CMK (cell line): ENCODE measurements at regions not wholly inside any gene's neighbourhood (a gene's known extent, or its start where the extent isn't known, plus 50 kb on each side); places are given as distances from the start of the nearest gene placed in this dataset.
A peak's percentile ranks its signal among the peaks of the same experiment; 100 is the strongest.
"Not testable (repeated sequence)": the region's sequence is repeated elsewhere in the genome, so short reads cannot be mapped to it uniquely, and the experiment has no call there.

Experiments
- DNase-seq: peaks from one replicate; pipeline ENCODE4 v3.0.0-alpha.2; 2010; ENCODE audit warnings: low read depth

DNA sequence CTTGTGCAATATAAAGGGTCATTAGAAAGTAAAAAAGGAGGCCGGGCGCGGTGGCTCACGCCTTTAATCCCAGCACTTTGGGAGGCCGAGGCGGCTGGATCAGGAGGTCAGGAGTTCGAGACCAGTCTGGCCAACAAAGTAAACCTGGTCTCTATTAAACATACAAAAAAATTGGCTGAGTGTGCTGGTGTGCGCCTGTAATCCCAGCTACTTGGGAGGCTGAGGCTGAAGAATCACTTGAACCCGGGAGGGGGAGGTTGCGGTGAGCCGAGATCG, 102.8 kb upstream of the TMPRSS2 start:
- not testable (repeated sequence) for DNase-seq

DNA sequence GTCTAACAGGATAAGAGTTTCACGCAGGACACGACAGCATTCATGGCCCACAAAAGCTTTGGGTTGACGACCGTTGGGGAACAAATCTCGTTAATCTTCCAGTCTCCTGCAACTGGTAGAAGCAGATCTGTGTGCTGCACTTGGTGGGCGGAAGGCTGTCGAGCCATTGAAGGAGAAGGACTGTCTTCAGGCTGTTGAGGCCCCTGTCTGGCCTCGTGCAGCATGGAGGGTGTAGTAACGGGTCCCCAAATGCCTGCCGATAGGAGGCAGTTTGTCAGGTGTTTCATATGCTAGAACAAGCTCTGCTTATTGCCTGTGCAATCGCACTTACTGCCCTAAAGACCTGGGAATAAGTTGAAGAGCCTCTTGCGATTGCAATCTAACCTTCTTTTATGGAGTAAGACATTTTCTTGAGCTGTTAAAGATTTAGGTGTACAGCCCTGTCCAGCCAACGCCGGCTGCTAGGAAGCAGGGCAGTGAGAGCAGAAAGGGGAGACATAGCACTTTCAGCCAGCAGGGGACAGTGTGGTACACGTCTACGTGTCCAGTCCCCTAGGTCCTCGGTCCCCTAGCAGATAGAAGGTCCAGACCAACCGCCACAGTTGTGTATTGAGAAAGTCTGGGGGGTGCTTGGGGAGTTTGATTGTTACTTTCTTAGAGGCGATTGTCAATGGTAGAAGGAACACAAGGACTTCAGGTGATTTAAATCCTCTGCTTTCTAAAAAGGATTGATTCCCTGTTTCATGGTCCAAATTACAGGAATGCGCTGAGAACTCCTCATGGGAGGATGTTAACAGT, 102.3 kb upstream of the TMPRSS2 start:
- peak; percentile 32 for DNase-seq

GRCh38 chr21:41606706-41607105, 98.7 kb upstream of the TMPRSS2 start:
- no peak for DNase-seq

- DNase-seq = no peak
Observed at GRCh38 chr21:41605934-41606285, 98.0 kb upstream of the TMPRSS2 start.

- no peak for DNase-seq
Observed at GRCh38 chr21:41605178-41605933, 97.4 kb upstream of the TMPRSS2 start.

DNA sequence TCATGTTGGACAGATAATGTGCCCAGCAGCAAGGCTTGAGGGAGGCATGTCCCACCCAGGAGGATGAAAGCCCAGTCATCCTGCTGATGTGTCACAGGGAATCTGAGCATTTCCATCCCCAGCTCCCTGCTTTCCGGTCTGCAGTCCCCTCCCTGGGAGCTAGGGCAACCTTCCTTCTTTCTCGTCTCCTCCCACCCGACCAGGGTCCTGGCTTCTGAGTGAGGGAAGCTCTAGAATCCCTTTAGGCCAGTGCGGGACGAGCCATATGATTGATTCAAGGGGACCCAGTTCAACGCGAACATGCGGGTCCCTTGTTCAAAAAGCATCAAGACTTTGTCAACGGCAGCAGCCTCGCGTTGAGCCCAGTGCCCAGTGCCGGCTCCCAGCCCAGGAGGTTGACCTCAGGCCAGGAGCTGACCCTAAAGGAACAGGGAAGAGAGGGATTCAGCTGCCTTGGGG, 96.7 kb upstream of the TMPRSS2 start:
- DNase-seq = no peak

- no peak for DNase-seq
Observed at GRCh38 chr21:41603476-41603875, 95.5 kb upstream of the TMPRSS2 start.

GRCh38 chr21:41602531-41602930, 94.6 kb upstream of the TMPRSS2 start:
- DNase-seq = no peak

GRCh38 chr21:41601573-41602368, 93.8 kb upstream of the TMPRSS2 start:
- DNase-seq = no peak

DNA sequence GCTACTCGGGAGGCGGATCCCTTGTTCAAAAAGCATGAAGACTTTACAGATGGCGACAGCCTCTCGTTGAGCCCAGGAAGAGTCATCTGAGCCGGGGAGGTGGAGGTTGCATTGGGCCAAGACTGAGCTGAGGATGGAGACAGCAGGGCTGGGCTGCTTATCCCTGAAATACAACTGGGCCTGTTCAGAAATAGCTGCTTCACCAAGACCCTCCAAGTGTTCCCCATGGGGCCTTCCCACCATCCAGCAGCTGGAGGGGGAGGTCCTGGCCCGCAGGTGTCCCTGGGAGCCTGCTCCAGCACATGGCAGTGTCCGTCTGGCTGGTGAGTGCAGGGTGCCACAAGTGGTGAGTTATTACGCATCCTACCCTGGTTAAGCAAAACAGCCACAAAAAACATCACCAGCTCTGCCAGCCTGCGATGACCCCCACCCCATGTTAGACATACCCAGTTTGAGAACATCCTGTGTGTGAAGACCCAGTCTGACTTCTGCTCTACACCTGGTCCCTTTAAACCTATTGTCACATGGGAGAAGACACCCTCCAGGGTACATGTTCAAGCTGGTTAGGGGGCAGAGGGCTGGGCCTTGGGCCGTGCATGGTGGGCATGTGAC, 93.1 kb upstream of the TMPRSS2 start:
- DNase-seq = no peak

DNA sequence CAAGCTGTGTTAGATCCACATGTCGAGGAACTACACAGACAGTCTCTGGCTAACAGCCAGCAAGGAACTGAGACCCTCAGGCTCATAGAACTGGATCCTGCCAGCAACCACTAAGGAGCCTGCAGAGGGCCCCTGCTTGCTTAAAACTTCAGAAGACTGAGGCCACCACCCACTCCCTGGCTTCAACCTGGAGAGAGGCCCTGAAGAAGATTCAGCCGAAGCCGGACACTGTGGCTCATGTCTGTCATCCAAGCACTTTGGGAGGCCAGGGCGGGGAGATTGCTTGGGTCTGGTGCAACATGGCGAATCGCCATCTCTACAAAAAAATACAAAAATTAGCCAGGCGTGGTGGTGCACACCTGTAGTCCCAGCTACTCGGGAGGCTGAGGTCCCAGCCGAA, 92.6 kb upstream of the TMPRSS2 start:
- DNase-seq = no peak

DNA sequence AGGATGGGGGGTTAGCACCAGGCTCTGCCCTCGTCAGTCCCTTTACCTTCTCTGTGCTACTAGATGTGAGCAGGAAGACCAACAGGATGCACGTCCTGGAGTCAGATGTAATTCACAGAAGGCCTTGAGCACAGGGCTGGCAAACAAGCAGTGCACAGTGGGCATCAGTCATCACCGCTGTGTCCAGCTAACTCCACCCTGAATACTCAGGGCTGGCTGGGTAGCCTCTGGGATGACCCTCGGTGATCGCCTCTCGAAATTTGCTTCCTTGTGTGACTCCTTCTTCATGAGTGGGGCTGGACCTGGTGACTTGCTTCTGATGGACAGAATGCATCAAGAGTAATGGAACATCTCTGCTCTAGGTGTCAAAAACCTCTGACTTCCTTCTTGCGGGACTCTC, 92.2 kb upstream of the TMPRSS2 start:
- DNase-seq = no peak

DNA sequence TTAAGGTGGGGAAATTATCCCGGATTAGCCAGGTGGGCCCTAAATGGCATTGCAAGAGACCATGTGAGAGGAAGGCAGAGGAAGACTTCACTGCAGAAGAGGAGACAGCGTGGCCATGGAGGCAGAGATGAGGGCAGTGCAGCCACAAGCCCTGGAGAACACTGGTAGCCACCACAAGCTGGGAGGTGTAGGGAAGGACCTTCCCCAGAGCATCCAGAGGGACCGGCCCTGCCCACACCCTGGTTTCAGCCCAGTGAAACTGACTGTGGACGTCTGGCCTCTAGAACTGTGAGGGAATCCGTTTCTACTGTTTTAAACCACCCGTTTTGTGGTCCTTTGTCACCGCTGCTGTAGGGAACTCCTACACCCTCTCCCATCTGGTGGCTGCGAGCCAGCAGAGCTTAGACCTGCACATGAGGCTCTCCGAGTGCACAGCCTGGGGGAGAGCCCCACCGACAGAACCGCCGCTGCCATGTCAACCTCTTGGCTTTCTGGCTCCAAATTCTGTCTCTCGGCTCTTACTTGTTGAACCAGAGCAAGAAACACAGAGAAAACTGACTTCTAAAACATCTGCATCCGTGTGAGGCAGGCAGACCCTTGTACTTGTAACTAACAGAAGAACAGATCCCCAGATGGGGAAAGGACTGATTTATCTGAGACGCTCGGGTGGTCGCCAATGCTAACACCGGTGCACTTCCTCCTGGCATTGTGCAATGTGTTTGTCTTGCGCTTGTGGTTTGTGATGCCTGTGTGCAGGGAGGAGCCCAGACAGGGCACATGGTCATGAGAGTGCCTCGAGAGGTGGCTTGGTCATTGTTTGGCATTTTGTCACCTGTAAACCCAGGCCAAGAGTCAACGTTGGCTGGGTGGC, 90.8 kb upstream of the TMPRSS2 start:
- DNase-seq = no peak

DNA sequence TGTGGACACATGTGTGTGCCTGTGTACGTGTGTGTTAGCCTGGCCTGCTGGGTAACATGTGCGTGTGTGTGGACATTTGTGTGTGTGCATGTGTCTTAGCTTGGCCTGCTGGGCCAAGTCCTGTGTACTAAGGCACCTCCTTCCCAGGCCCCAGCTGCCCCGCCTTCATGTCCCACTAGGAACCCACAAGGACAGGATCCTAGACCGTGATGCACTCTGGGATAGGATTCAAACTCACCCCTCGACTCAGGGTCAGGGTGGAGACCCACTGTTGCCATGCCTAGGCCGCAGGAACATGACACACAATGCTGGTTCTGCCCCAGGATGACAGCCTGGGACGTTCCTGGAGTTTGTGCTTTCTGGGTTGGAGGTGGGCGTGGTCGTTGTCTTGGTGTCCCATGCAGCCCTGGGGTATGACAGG, 89.9 kb upstream of the TMPRSS2 start:
- DNase-seq = no peak

DNA sequence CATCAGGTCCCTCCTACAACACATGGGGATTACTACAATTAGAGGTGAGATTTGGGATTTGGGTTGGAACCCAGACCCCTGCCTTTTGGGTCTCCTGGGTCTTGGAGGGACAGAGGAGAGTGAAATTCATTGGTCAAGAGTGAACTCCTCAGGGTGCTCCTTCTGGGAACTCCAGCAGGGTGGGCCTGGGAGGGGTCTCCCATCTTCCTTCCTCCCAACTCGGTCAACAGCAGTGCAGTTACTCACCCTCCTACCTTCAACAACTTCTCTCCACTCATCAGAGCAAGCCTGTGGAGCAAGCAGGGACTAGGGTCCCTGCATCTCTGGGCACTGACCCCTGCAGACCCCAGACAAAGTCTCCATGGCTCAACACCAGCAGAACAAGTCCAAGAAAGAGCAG, 89.3 kb upstream of the TMPRSS2 start:
- DNase-seq = no peak

- DNase-seq = no peak
Observed at GRCh38 chr21:41596241-41596925, 88.4 kb upstream of the TMPRSS2 start.

GRCh38 chr21:41594268-41594667, 86.3 kb upstream of the TMPRSS2 start:
- no peak for DNase-seq

DNA sequence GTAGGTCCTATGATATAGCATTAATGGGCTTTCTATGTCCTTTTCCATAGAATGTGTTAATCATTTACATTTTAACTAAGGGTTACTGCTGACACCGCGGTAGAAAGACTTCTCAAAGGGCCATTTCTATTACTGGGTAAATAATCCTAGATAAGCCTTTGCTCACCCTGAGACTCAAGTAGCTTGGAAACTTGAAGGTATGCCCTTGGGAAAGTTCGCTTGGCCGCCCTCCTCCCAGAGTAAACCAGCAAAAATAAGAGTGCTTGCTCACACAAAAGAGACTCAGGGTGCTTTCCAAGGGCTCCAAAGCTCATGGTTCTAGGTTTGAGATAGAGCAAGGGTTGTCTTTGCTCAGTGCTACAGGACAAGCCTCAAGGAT, 85.8 kb upstream of the TMPRSS2 start:
- no peak for DNase-seq

GRCh38 chr21:41593051-41593759, 85.2 kb upstream of the TMPRSS2 start:
- no peak for DNase-seq

DNA sequence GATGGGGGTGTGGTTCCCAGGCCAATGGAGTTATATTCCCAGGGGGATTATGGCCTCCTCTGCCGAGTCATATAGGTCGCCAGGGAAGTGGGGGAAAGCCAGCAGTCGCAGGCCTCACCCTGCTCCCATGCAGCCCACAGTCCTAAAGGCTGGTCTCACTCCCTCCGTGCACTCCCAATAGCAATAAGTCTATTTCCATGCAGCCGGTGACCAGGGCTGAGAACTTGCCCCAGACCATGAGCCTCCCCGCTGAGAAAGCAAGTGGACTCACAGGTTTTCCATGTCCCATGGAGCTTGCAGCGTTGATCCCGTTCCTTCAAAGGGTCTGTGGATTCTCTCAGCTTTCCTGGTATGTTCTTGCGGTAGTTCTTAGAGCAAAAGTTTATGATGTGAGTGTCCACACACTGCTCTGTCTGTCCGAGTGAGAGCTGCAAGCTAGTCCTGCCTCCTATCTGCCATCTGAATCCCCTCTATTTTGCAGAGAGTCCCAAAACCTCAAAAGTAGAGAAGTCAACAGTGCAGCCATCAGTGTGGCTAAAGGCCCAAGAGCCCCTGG, 81.7 kb upstream of the TMPRSS2 start:
- no peak for DNase-seq
